ENCODE measurements at regions not wholly inside any gene's neighbourhood (a gene's known extent, or its start where the extent isn't known, plus 50 kb on each side); places are given as distances from the start of the nearest gene placed in this dataset.

GRCh38 chr18:23401400-23402347 lies 51.4 kb upstream of the RIOK3 start (continued):
- peak; percentile 88 for TF ChIP-seq NR2F2 (IDR thresholded peaks at IDR 0.05; ENCODE audit: borderline replicate concordance, low read depth)
- no peak for TF ChIP-seq ZFP36L1 (CRISPR knock-in tag; IDR thresholded peaks at IDR 0.05)
- TF ChIP-seq, protein P1, sequence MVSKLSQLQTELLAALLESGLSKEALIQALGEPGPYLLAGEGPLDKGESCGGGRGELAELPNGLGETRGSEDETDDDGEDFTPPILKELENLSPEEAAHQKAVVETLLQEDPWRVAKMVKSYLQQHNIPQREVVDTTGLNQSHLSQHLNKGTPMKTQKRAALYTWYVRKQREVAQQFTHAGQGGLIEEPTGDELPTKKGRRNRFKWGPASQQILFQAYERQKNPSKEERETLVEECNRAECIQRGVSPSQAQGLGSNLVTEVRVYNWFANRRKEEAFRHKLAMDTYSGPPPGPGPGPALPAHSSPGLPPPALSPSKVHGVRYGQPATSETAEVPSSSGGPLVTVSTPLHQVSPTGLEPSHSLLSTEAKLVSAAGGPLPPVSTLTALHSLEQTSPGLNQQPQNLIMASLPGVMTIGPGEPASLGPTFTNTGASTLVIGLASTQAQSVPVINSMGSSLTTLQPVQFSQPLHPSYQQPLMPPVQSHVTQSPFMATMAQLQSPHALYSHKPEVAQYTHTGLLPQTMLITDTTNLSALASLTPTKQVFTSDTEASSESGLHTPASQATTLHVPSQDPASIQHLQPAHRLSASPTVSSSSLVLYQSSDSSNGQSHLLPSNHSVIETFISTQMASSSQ (IDR thresholded peaks at IDR 0.05; ENCODE audit: low read depth): no peak
- TF ChIP-seq, protein P1 (CRISPR knock-in tag; IDR thresholded peaks at IDR 0.05; ENCODE audit: borderline replicate concordance): 0 out of 2 replicates have a peak, but pooled peaks have one; percentile 31
- TF ChIP-seq RAD51 (IDR thresholded peaks at IDR 0.05; ENCODE audit: borderline replicate concordance): no peak
- no peak for TF ChIP-seq ZEB1 (IDR thresholded peaks at IDR 0.05; ENCODE audit: insufficient replicate concordance, low read depth)
- no peak for TF ChIP-seq ZNF746 (CRISPR knock-in tag; IDR thresholded peaks at IDR 0.05)
- TF ChIP-seq ZNF839 (CRISPR knock-in tag; IDR thresholded peaks at IDR 0.05; ENCODE audit: borderline replicate concordance): no peak
- TF ChIP-seq ZNF451 (CRISPR knock-in tag; IDR thresholded peaks at IDR 0.05): no peak; the same call in 1 of the 2 replicates
- TF ChIP-seq, protein P2, sequence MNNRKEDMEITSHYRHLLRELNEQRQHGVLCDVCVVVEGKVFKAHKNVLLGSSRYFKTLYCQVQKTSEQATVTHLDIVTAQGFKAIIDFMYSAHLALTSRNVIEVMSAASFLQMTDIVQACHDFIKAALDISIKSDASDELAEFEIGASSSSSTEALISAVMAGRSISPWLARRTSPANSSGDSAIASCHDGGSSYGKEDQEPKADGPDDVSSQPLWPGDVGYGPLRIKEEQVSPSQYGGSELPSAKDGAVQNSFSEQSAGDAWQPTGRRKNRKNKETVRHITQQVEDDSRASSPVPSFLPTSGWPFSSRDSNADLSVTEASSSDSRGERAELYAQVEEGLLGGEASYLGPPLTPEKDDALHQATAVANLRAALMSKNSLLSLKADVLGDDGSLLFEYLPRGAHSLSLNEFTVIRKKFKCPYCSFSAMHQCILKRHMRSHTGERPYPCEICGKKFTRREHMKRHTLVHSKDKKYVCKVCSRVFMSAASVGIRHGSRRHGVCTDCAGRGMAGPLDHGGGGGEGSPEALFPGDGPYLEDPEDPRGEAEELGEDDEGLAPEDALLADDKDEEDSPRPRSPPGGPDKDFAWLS (CRISPR knock-in tag; IDR thresholded peaks at IDR 0.05; ENCODE audit: borderline replicate concordance): no peak
- TF ChIP-seq MYC (CRISPR knock-in tag; IDR thresholded peaks at IDR 0.05; ENCODE audit: borderline replicate concordance): peak; percentile 93
- no peak for TF ChIP-seq ZNF280D (CRISPR knock-in tag; IDR thresholded peaks at IDR 0.05)
- peak; percentile 78 for TF ChIP-seq ETV5 (CRISPR knock-in tag; IDR thresholded peaks at IDR 0.05; ENCODE audit: borderline replicate concordance)
- peak; percentile 97 for TF ChIP-seq PPARG (CRISPR knock-in tag; conservative IDR thresholded peaks at IDR 0.05)
- no peak for TF ChIP-seq GZF1 (CRISPR knock-in tag; IDR thresholded peaks at IDR 0.05)
- peak; percentile 65; the same call in 1 of the 2 replicates for TF ChIP-seq IRF2 (CRISPR knock-in tag; IDR thresholded peaks at IDR 0.05)
- no peak for TF ChIP-seq TCF7L2 (IDR thresholded peaks at IDR 0.05; ENCODE audit: low read depth, low read length)
- TF ChIP-seq ZNF850 (CRISPR knock-in tag; conservative IDR thresholded peaks at IDR 0.05): no peak
- peak; percentile 74 for TF ChIP-seq SOX13 (IDR thresholded peaks at IDR 0.05)
- peak in 1 of 2 experiments; percentile 87; a peak in 2 of 4 replicates for TF ChIP-seq SOX13 (CRISPR knock-in tag; conservative IDR thresholded peaks at IDR 0.05 in 1 of 2, IDR thresholded peaks at IDR 0.05 in 1 of 2)
- TF ChIP-seq HNRNPH1 (optimal IDR thresholded peaks at IDR 0.05; ENCODE audit: low read depth, low read length): no peak
